Limb (tissue), 2 donors: ENCODE measurements at regions not wholly inside any gene's neighbourhood (a gene's known extent, or its start where the extent isn't known, plus 50 kb on each side); places are given as distances from the start of the nearest gene placed in this dataset.
"Not testable (repeated sequence)": the region's sequence is repeated elsewhere in the genome, so short reads cannot be mapped to it uniquely, and the experiment has no call there.

ENCODE experiments used
- DNase-seq, 2 donors: peaks; one replicate each; pipeline ENCODE4 v3.0.0-alpha.2; 2016; ENCODE audit errors: extremely low spot score in 2 of 2

DNA sequence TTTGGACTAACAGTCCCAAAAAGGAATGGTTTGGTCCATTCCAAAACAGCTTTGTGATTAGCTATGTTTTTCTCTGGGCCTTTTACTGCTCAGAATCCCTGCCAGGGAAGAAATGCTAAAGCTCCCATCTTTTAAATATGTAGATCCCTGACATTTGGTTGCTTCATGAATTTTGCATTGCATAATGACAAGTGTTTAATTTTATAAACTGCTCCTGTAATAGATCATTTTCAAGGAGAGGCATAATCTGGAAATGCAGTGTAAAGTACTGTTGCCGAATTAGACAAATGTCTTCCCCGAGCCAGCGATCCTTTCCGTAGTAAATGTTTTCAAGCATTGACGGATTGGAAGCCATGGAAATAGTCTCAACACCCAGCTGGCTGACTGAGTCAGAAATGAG is 291.3 kb upstream of the PRKD1 start:
- DNase-seq: no peak

DNA sequence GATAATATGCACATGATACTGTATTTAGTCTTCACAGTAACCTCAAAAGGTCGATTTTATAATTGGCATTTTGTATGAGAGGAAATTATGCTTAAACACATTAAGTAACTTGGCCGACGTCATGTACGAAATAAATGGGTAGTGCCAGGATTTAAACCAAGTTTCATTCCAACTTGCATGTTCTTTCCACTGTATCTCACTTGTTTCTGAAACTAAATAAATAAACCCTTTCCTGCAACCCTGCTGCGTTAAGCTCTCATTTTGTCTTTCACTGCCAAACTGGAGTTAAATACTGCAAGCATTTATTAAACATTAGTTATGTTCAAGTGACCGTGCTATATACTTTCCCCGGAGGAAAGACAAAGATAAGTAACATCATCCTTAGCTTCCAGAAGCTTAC is 293.9 kb upstream of the PRKD1 start:
- no peak for DNase-seq

DNA sequence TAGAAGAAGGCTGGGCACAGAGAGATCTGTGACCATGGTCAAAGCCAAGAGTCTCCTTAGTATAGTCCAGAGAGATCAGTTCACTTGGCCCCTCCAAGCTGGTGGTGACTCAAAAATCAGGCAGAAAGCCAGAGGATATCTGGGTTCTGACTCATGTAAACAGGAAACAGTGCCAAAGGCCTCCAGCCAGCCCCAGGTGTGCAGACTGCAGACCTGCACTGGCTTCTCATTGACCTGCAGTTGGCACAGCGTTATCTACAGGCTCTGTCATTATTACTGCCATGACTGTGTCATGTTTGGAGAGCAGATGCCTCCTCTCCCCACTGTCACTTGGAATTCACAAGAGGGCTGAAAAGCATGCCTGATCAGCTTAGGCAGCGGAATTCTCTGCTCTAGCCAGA is 295.7 kb upstream of the PRKD1 start:
- no peak for DNase-seq

DNA sequence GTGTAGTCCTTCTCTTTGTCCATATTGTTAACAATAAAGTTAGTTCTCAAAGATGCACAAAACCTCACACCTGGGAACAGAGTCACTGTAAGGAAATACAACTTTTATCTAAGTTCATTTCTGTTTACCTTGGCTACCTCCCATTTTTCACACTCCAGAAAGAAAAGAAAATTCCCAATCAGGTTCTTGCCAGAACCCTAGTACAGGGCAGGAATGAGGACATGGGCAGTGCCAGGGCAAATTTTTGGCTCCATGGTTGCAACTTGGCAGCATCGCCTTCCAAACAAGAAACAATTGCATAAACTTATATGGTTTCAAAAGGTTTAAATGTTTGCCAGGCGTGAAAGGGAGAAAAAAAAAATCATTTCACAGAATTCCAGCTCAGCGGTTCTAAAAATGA is 296.3 kb upstream of the PRKD1 start:
- DNase-seq: no peak

DNA sequence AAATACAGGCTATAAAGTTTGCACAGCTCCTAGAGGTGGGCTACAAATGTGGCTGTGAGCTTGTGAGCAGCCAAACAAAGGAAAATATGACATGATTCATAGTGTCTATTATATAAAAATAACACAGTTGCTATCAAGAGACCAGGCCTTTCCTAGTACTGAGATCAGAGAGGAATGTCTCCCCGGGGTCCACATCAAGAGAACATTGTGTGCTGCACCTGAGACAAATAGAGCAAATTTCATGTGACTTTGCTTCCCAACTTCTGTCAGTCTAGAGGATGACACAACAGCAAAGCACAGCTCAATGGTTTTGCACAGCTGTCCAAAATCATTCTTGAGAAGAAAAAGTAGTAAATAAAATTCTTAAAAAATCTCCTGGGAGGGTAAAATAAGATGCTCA is 297.5 kb upstream of the PRKD1 start:
- no peak for DNase-seq

DNA sequence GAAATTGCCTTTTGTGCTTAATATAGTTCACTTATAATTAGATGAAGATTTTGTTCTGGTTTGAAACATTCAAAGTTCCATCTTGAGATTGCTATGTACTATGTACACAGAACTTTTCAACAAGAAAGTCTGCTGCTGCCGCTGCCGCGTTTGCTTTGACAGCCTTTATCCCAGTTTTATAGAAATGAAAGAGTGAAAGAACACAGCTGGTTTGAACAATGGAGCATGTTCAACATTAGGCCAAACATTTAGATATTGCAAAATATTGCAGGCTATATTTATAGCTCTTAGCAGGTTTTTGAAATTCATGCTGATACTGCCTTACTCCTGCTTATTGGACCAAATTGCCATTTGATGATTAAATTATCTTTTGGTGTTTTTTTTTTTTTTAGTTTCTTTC is 299.8 kb upstream of the PRKD1 start:
- DNase-seq: no peak

DNA sequence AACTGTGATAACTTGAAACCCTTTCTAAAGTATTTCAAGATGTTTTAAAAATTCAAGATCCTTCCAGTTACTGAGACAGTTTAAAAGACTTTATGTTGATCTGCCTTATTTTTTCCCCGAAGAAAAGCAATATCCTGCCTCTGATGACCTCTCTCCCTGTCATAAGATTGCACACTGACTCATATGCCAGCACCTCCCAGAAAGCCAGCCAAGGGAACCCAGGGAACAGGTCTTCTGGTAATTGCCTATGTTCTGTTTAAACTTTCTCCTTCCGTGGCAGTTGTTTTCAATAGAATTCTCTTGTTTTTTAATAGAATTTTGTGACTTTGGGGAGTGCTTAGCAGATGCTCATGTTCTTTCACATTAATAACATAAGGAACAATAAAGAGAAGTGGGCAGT is 300.2 kb upstream of the PRKD1 start:
- no peak for DNase-seq

DNA sequence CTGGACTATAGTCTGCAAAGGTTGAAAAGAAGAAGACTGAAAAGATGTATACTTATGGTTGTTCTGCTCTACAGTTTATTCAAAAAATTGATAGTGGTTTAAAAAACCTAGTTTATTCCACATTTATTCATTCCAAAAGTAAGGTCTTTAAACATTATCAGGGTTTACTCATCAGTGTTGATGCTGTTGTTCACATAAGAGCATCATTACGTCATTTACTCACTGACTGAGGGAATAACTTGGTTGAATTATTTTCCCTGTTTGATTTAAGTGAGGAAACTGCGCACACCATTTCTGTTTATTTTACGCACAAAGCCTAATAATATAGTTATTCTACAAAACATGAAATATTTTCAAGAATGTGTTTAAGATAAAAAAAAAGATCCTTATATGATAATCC is 303.1 kb upstream of the PRKD1 start:
- DNase-seq: no peak

DNA sequence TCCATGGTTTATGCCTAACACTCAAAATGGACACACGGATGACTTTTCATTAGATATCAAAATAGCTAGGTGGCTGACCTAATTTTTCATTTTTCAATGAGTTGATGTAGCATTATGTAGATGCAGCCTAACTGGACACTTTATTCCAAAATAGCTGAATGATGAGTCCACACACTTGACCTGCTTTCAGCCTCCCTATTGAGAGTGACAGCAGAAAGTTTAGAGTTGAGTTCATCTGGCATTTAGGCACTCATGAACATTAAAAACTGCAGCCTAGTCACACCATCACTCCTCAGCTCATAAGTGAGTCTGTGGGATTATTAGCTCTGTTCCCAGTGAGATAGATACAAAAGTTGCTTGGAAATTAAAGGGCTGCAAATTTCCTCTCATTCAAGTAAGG is 307.3 kb upstream of the PRKD1 start:
- no peak for DNase-seq

DNA sequence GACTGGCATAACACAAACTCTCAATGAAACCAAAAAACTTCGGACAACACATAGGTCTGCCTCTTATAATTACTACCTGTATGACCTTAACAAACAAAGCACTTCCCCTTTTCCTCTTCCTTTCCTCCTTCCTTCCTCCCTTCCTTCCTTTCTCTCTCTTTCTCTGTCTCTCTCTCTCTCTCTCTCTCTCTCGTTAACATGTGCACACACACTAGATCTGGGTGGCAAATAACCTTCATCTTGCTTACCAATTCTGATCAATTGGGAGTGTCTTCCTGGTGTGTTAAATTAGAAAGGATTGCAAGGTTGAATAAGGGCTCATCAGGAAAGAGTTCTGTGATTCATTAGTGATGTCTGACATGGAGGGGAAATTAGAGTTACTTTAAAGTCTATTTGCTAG is 307.8 kb upstream of the PRKD1 start:
- no peak for DNase-seq

DNA sequence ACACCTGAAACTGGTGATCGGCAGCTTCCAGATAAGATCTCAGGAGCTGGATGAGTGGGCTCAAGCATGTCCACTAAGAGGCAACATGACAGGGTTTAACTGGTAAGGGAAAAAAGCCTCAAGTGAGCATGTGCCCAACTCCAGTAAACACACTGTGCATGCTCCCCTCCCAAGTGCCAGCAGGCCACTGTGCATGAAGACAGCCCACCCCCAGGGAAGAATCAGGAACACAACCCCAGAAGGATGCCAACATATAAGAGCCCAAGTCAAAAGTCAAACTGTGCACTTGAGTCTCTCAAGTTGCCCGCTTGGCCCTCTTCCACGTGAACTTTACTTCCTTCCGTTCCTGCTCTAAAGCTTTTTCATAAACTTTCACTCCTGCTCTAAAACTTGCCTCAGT is 311.3 kb upstream of the PRKD1 start:
- DNase-seq: no peak

DNA sequence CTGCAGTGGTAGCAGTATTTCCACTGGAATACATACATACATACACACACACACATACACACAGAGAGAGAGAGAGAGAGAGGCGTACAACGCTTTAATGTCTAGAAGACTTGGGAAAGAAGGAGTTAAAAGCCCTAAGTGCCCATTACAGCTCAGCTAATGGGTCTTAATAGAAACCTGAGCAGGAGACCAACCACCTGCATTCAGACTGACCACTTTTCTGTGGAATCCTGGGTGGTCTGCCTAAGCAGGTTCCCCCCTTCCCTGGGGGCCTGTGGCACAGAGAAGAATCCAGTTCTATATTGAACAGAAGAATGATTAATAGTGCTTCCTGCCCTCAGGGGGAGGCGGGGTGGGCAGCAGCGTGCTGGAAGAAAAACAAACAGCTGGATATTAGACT is 312.4 kb upstream of the PRKD1 start:
- no peak for DNase-seq

DNA sequence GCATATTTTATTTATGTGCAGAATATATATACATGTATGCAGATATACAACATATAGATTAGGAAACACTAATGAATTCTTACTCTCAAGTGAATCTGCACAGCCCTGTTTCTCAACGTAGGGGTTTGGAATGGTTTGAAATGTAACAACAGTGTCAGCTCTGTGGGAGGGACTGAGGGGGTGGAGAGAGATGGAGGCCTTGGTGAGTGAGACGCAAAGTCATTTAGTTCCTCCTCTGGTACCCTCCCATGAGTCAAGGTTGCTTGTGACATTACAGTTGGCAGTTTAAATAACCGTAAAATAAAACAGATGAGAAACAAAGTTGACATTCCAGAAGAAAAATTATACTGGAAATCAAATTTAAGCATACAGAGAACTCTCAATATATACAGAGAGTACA is 313.0 kb upstream of the PRKD1 start:
- no peak for DNase-seq

DNA sequence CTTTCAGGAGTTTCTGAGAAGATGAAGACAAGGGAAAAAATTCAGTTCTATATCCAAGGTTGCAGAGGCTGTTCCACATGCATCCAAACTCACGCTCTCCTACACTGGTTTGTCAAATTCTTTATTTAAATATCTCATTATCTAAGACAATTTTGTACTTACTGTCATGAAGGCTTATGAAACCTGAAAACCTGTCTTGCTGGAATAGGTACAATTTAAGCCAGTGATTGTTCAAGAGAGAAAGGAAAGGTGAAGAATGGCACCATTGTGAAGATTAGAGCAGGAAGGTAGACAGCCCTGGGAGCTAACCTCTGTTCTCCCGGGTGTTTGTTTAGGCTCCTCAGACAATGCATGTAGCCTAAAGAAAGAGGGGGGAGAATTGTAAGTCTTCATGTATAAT is 315.1 kb upstream of the PRKD1 start:
- no peak for DNase-seq

DNA sequence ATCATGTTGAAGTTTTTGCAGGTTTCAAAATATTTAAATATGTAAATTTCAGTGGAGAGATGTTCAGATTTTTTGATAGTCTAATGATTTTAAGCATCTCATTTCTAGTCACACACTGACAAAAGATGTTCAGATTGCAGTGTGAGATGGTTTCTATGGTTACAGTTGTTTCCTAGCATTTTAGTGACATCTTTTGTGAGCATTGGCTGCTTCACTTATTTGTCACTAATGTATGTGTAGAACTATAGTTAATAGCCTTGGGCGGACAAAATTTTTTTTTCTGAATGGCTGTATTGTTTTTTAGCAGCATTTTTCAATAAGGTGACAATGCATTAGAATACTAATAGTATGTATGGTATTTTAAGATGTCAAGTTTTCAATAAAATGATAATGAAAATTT is 315.6 kb upstream of the PRKD1 start:
- DNase-seq: no peak

DNA sequence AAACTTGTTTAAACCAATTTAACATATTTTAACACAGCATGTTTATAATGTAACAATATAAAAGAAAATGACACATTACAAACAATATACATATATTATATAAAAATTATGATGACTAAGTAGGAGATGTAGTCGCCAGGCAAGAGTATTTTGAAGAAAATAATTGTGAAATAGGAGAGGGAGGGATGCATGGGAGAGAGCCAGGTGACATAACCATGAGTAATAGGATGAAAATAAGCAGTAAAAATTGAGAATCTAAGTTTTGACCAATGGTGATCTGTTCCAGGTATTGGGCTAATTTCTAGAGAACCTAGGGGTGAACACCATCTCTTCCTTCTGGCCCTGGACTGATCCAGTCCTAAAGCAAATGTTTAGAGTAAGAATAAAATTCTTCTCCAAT is 315.2 kb upstream of the G2E3 start:
- no peak for DNase-seq

DNA sequence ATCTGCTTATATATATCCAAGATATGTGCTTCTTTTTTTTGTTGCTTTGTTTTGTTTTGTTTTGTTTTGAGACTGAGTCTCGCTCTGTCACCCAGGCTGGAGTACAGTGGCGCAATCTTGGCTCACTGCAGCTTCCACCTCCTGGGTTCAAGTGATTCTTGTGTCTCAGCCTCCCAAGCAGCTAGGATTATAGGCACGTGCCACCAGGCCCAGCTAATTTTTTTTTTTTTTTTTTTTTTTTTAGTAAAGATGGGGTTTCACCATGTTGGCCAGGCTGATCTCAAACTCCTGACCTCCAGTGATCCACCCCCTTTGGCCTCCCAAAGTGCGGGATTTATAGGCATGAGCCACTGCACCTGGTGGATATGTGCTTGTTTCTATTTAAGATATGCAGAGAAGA is 314.6 kb upstream of the G2E3 start:
- DNase-seq: not testable (repeated sequence)

DNA sequence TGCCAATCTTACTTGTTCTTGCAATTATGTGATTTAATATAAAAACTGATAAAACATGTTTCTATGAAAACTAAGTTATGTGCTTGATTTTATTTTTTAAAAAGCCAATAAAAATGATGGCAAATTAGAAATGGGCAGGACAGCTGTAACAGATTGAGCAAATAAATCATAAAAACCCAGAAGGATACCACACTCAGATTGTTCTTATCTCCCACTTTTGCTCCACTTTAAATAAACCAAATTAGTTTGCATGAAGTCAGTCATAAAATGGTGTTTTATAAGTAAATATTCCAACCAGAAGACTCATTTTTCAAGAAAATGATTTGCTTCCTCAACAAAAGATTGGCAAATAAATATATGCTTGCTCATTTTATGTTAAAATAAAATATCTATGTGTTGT is 307.9 kb upstream of the G2E3 start:
- no peak for DNase-seq

DNA sequence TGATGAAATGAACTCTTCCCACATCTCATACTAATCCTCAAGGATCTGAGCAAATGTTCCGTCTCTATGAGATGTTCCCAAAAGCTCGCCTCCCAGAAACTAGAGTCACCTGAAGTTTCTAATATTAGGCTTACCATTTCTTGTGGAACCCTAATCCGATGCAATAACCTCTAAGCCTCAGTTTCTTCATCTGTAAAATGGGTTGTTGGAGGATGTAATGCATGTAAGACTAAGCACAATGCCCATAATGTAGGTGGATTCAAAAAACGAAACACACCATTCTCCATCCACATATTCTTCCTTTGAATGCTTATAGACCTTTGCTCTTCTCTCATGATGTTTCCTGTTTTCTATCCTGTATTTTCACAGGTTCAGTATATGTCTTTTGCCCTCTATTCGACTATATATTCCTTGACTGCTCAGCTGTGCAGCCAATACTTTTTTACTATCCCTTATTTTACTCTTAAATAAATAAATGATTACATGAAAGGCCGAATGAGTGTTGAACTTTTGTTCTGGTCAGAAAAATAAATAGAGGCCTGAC is 307.3 kb upstream of the G2E3 start:
- no peak for DNase-seq

DNA sequence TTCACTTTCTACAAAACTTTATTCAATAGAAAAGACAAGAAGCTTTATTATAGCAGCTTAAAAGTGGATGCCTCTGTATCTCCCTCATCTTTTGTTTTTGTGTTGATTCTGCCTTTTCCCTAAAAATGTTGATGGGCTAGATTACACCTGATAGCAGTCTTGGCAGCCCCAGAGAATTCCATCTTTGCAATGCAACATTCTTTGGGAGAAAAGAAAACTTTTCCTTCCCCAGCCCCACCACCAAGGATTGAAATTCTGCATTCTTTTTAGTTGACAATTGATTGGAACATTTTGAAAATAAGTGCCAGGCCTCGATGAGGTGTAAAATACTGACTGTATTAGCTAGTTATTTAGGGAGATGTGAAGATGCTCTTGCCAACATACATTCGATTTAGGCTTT is 306.8 kb upstream of the G2E3 start:
- no peak for DNase-seq

DNA sequence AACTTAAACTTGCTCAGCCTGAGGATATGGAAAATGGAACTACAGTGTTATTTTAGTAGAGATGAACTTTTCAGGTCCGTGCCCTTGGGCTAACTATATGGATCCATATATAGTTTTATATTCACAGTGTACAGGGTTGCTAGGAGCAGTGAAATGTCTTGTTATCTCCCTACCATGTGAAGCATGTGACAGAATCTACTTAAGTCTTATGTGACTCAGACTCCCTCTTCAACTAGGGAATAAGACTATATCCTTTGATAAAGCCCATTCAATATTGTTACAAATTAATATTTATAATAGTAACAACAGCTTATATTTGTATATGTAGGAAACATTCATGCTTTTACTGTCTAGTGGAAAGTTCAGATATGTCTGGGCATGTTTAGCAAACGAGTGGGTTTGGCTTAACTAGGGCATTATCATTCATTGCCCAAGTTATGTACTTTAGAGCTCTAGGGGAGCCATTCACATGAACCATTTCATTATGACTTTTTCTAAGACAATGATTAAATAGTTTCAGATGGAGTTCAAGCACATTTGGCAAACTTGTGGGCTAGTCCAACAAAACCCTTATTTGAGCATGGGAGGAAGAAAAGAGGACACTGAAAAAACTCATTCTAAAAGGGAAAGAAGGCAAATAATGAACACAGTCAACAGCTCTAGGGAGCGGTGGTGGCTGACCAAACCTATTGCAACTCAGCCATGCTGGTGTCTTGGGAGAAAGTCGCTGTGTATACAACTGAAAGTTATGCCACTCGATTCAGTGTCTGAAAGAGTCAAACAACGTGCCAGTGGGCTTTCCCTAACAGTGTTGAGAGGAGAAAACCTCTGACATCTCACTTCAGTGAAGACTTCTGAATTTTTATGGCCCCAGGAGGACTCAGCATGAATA is 305.9 kb upstream of the G2E3 start:
- DNase-seq: no peak

DNA sequence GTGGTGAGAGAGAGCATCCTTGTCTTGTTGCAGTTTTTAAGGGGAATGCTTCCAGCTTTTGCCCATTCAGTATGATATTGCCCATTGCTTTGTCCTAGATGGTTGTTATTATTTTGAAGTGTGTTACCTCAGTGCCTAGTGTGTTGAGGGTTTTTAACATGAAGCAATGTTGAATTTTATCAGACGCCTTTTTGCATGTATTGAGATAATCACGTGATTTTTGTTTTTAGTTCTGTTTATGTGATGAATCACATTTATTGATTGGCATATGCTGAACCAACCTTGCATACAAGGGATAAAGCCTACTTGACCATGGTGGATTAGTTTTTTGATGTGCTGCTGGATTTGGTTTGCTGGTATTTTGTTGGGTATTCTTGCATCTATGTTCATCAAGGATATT is 302.3 kb upstream of the G2E3 start:
- no peak for DNase-seq

DNA sequence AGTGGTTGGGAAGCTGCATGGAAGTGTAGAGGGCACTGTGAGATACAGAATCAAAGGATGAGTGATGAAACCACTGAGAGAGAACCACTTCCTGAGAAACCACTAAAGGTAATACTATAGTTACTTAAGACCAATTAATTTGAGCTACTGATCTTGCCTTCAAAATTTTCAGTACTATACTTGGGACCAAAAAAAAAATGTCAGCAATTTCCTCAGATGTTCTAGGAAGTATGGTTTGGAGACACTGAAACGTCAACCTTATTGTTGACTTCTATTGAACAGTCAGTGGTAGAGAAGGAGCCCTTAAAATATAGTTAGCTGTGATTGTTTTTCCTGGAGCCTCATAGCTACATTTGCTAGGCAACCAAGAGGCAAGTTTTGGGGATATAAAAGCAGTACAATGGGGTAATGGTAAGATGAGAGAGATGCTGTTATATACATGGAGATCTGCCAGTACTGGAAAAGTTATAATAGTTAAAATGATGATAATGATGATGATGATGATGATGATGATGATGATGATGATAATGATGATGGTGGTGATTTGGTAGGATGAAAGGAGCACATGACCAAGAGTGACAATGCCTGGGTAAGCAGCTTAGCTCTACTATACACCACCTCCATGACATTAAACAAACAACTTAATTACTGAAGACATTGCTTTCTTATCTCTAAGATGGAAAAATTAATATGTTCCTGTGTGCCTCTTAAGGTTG is 300.9 kb upstream of the G2E3 start:
- DNase-seq: no peak
